SK-N-MC (cell line): ENCODE measurements at regions not wholly inside any gene's neighbourhood (a gene's known extent, or its start where the extent isn't known, plus 50 kb on each side); places are given as distances from the start of the nearest gene placed in this dataset.

ENCODE experiments used
- EZH2 ChIP-seq: fragments of 200-600 bp; sonication (generic); IDR thresholded peaks from one replicate; pipeline ENCODE4 v1.6.1; 2017; ENCODE audit warnings: antibody characterized with exemption
- POLR2AphosphoS5 ChIP-seq: IDR thresholded peaks from 2 replicates; pipeline ENCODE4 v1.6.1; 2012; ENCODE audit warnings: mild to moderate bottlenecking, low read depth, low read length, borderline replicate concordance

DNA sequence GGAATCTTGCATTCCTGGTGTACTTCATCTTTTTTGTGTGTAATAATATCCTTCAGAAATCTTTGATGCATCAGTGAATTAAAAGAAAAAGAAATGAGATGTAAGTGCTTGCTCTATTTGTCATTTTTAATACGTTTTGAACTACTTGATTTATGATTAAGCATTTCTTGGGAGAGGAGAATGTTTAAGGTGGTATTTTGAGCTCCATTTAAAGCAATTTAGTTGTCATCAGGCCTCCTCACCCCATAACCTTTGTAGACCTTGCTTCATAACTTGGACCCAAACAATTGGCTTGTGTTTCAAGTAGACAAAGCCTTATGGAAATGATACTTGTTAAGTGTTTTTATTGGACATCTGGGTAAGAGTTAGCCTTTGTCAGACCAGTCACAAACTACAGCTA lies 87.1 kb upstream of the VEPH1 start:
- TF ChIP-seq EZH2 (no peak), POLR2AphosphoS5 (no peak)
